Endothelial cell of umbilical vein (primary cell): ENCODE measurements at regions not wholly inside any gene's neighbourhood (a gene's known extent, or its start where the extent isn't known, plus 50 kb on each side); places are given as distances from the start of the nearest gene placed in this dataset. TPM values are rescaled to one million over a fixed set of nuclear protein-coding genes. Genes with fewer than 3 reads are reported as not detected.

Experiments
- BruUV-seq: library from RNA; stranded (reverse); fragments of 400-500 nt; replicated peaks from 2 replicates; lab custom pipeline; 2021; lab: Mats Ljungman, UMichigan
- CTCF ChIA-PET: fragments of 300-600, 350-600 bp; sonication (Branson Sonifier 250); formaldehyde crosslinking; loops from one replicate; lab custom pipeline; 2021; ENCODE audit warnings: antibody characterized with exemption, inconsistent platforms; lab: Charles Lee
- POLR2A ChIA-PET: fragments of 300-600, 350-600 bp; sonication (Branson Sonifier 250); formaldehyde crosslinking; loops from one replicate; lab custom pipeline; 2021; ENCODE audit warnings: antibody characterized with exemption, inconsistent platforms; lab: Charles Lee
- DNase-seq: peaks from one replicate; pipeline ENCODE4 v3.0.0-alpha.2; 2011; ENCODE audit warnings: low read depth, low spot score
- FAIRE-seq: peaks from 2 replicates; lab custom pipeline; 2011; peaks lifted over from hg19 to GRCh38; lab: Jason Lieb, UNC
- H2AFZ ChIP-seq: 2 replicates; pipeline ENCODE4 v1.6.0; 2012; ENCODE audit warnings: low read depth, low read length, control low read depth, inconsistent platforms
- H3K27ac ChIP-seq: 2 replicates; pipeline ENCODE4 v1.5.1; 2011; ENCODE audit warnings: low read depth, mild to moderate bottlenecking, control low read depth, low read length, moderate library complexity; ENCODE audit not compliant: insufficient read depth
- H3K27me3 ChIP-seq, 2 experiments: 2 replicates each; pipeline versions ENCODE4 v1.6.0 to v1.6.1; 2011; ENCODE audit warnings: low read length in 2 of 2, mixed read lengths in 1 of 2; ENCODE audit not compliant: control insufficient read depth in 2 of 2, insufficient read depth in 2 of 2
- H3K36me3 ChIP-seq, 2 experiments: 2 replicates in 1 of 2; 3 replicates in 1 of 2; pipeline ENCODE4 v1.5.1; 2011; ENCODE audit warnings: low read length in 2 of 2, mild to moderate bottlenecking in 1 of 2, moderate library complexity in 1 of 2; ENCODE audit not compliant: control insufficient read depth in 2 of 2, insufficient read depth in 2 of 2; ENCODE audit errors: extremely low read depth in 1 of 2
- H3K4me1 ChIP-seq: 3 replicates; pipeline ENCODE4 v1.5.1; 2011; ENCODE audit warnings: mild to moderate bottlenecking, low read length; ENCODE audit not compliant: control insufficient read depth, insufficient read depth; ENCODE audit errors: extremely low read depth
- H3K4me2 ChIP-seq: 2 replicates; pipeline ENCODE4 v1.6.1; 2011; ENCODE audit warnings: low read length, control low read depth, mixed read lengths; ENCODE audit not compliant: insufficient read depth
- H3K4me3 ChIP-seq, 3 experiments: fragments of 200-600 bp in 1 of 3; sonication (generic), shearing (Covaris generic) in 1 of 3; replicated peaks in 1 of 3; 2 replicates each; pipeline ENCODE4 v1.5.1; 2011 to 2016; ENCODE audit warnings: control low read depth in 3 of 3, low read length in 3 of 3, mild to moderate bottlenecking in 2 of 3, inconsistent platforms in 1 of 3, low read depth in 1 of 3, moderate library complexity in 1 of 3; ENCODE audit not compliant: insufficient read depth in 1 of 3
- H3K79me2 ChIP-seq: 2 replicates; pipeline ENCODE4 v1.6.0; 2012; ENCODE audit warnings: low read length, inconsistent platforms; ENCODE audit not compliant: control insufficient read depth, insufficient read depth
- H3K9ac ChIP-seq: replicated peaks from 2 replicates; pipeline ENCODE3; 2011; ENCODE audit warnings: low read length, control low read depth; ENCODE audit not compliant: insufficient read depth; ENCODE audit errors: extremely low read depth
- H3K9me1 ChIP-seq: replicated peaks from 3 replicates; pipeline ENCODE4 v1.6.0; 2011; ENCODE audit warnings: mild to moderate bottlenecking, low read length; ENCODE audit not compliant: control insufficient read depth, insufficient read depth; ENCODE audit errors: extremely low read depth
- H3K9me3 ChIP-seq: replicated peaks from 2 replicates; pipeline ENCODE4 v1.5.1; 2012; ENCODE audit warnings: low read length, inconsistent platforms; ENCODE audit not compliant: control insufficient read depth, insufficient read depth
- H4K20me1 ChIP-seq: replicated peaks from 2 replicates; pipeline ENCODE3; 2011; ENCODE audit warnings: mild to moderate bottlenecking, low read length; ENCODE audit not compliant: control insufficient read depth, insufficient read depth; ENCODE audit errors: extremely low read depth
- EZH2 ChIP-seq: IDR thresholded peaks from 2 replicates; pipeline ENCODE4 v1.6.1; 2012; ENCODE audit warnings: borderline replicate concordance, low read depth, mild to moderate bottlenecking, moderate library complexity, low read length, inconsistent platforms; ENCODE audit not compliant: severe bottlenecking
- FOS ChIP-seq: IDR thresholded peaks from 2 replicates; pipeline ENCODE4 v1.6.1; 2011; ENCODE audit warnings: mild to moderate bottlenecking, low read length, moderate library complexity, borderline replicate concordance; ENCODE audit not compliant: insufficient read depth
- GATA2 ChIP-seq: IDR thresholded peaks from 2 replicates; pipeline ENCODE4 v1.7.0; 2011; ENCODE audit warnings: low read depth, mild to moderate bottlenecking, moderate library complexity, mixed read lengths, low read length; ENCODE audit not compliant: insufficient read length, insufficient read depth
- JUN ChIP-seq: IDR thresholded peaks from 2 replicates; pipeline ENCODE4 v1.6.1; 2011; ENCODE audit warnings: borderline replicate concordance, low read depth; ENCODE audit not compliant: insufficient read length, insufficient read depth
- POLR2A ChIP-seq: IDR thresholded peaks from 2 replicates; pipeline ENCODE4 v1.6.1; 2012; ENCODE audit warnings: low read depth, mild to moderate bottlenecking, control low read depth, low read length
- POLR2AphosphoS5 ChIP-seq: IDR thresholded peaks from 2 replicates; pipeline ENCODE4 v1.6.1; 2012; ENCODE audit warnings: low read depth, mild to moderate bottlenecking, control low read depth, low read length, moderate library complexity; ENCODE audit not compliant: insufficient read depth
- dilution Hi-C: fragments of 300-500 bp; cut with MboI; formaldehyde crosslinking; loops from one replicate; pipeline ENCODE4 v1.15.0; 2019; ENCODE audit warnings: low sequenced_read_pairs; ENCODE audit not compliant: extremely low pct_ligation_motif_present
- intact Hi-C: fragments of 100-400 bp; cut with micrococcal nuclease; formaldehyde crosslinking; loops from one replicate; pipeline ENCODE4 v1.10.0; 2022
- small RNA-seq: library from RNA; depleted of rRNA; stranded (forward); fragments of <200 nt; gene quantifications from one replicate; pipeline ENCODE3, GENCODE V24; 2012; ENCODE audit warnings: low replicate concordance, low read depth; ENCODE audit not compliant: insufficient read depth, insufficient read length

GRCh38 chr7:138407792-138408191 is 52.3 kb upstream of the TRIM24 start:
- peak; percentile 89 for FAIRE-seq
- H3K36me3 ChIP-seq: no peaks in the 10 kb centered on the region
- no peaks in the 10 kb centered on the region for H3K27me3 ChIP-seq
- no peaks in the 10 kb centered on the region for H3K9me1 ChIP-seq
- dilution Hi-C loops: no loop called here
- intact Hi-C loops: loop anchor here (1.0 kb wide), 3 partner anchors 7 to 69 kb away; partner anchors contain the start of gene TRIM24
- no peak overlapping the region for H2AFZ ChIP-seq
- TF ChIP-seq POLR2A (peak; percentile 37), JUN (peak; percentile 56), GATA2 (peak; percentile 47), FOS (no peak), EZH2 (no peak), POLR2AphosphoS5 (peak; percentile 56)
- H3K4me1 ChIP-seq: peaks cover 17% of the 10 kb centered on the region
- no peak overlapping the region for H3K4me3 ChIP-seq
- H3K9me3 ChIP-seq: no peaks in the 10 kb centered on the region
- H3K9ac ChIP-seq: no peak overlapping the region
- H3K79me2 ChIP-seq: no peaks in the 10 kb centered on the region
- H4K20me1 ChIP-seq: no peaks in the 10 kb centered on the region
- peak overlapping the region; percentile 48 for H3K4me2 ChIP-seq
- no TSS peak for BruUV-seq
- ChIA-PET CTCF (interaction anchor here (1.0 to 1.2 kb wide), 2 partner anchors 10 to 120 kb away, joined by 3 read pairs; no protein-coding TSS in a partner anchor), POLR2A (no interaction called here)
- peak overlapping the region; percentile 6 for H3K27ac ChIP-seq
- DNase-seq: peak; percentile 46

Small RNAs in the stretch of these regions (small RNA-seq; reads per million reads assigned to genes)
- gene RF00019 (not detected), gene RF00432 (not detected)
